ENCODE measurements at regions not wholly inside any gene's neighbourhood (a gene's known extent, or its start where the extent isn't known, plus 50 kb on each side); places are given as distances from the start of the nearest gene placed in this dataset.

DNA sequence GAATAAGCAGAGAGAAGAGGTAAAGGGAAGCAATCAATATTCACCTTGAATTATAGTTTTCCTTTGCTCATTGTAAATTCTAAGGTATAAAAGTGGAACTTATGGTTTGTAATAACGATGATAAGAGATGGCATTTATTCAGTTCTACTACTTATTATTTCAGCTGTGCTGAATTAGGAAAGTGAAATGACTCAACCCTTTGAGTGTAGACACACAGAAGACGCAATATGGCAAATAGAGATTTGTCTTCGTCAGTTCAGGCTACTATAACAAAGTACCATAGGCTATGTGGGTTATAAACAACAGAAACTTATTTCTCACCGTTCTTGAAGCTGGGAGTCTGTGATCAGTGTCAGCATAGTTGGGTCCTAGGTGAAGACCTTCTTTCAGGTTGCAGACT lies 713.0 kb upstream of the PCDH9 start:
- TF ChIP-seq EZH2phosphoT487 (IDR thresholded peaks at IDR 0.05; ENCODE audit: insufficient read depth, low read depth): no peak
- TF ChIP-seq EZH2 (IDR thresholded peaks at IDR 0.05; ENCODE audit: insufficient read depth, poor library complexity, severe bottlenecking): no peak

All from GM23248 (cell line).